K562 (cell line): ENCODE measurements at regions not wholly inside any gene's neighbourhood (a gene's known extent, or its start where the extent isn't known, plus 50 kb on each side); places are given as distances from the start of the nearest gene placed in this dataset.

ENCODE experiments used
- ATF3 ChIP-seq, 2 experiments: fragments of 450-650 bp in 1 of 2; sonication (generic) in 1 of 2; formaldehyde crosslinking in 1 of 2; IDR thresholded peaks in 1 of 2; conservative IDR thresholded peaks in 1 of 2; 2 replicates each; pipeline versions ENCODE4 v1.6.1 to v1.8.1; 2016 to 2023; ENCODE audit warnings: mild to moderate bottlenecking in 2 of 2, moderate library complexity in 2 of 2, inconsistent platforms in 1 of 2, missing genetic modification reagents in 1 of 2
- CTCF ChIP-seq, 3 experiments: IDR thresholded peaks in 2 of 3; conservative IDR thresholded peaks in 1 of 3; 2 replicates each; pipeline ENCODE4 v1.5.1; 2011 to 2012; ENCODE audit warnings: low read length in 3 of 3, mild to moderate bottlenecking in 3 of 3, control low read depth in 2 of 3, improper control_type of control experiment in 1 of 3, inconsistent platforms in 1 of 3, low read depth in 1 of 3, mixed read lengths in 1 of 3, moderate library complexity in 1 of 3; ENCODE audit not compliant: insufficient read depth in 2 of 3
- FOXJ2 ChIP-seq: fragments of 200-800 bp; sonication (Bioruptor generic); IDR thresholded peaks from 2 replicates; pipeline ENCODE4 v1.6.1; 2016; ENCODE audit warnings: missing genetic modification characterization, missing compliant biosample characterization
- HIVEP1 ChIP-seq: fragments of 250-450 bp; sonication (Bioruptor Pico); IDR thresholded peaks from 2 replicates; pipeline ENCODE4 v1.4.0; 2020; ENCODE audit warnings: mild to moderate bottlenecking
- KLF6 ChIP-seq: fragments of 250-450 bp; sonication (Bioruptor Pico); IDR thresholded peaks from 2 replicates; pipeline ENCODE4 v1.4.0; 2020; ENCODE audit warnings: mild to moderate bottlenecking, moderate library complexity, borderline replicate concordance
- MCM2 ChIP-seq: fragments of 450-650 bp; IDR thresholded peaks from 2 replicates; pipeline ENCODE4 v1.6.1; 2017; ENCODE audit warnings: low read depth, mild to moderate bottlenecking
- NFYB ChIP-seq: IDR thresholded peaks from 2 replicates; pipeline ENCODE4 v1.6.1; 2011; ENCODE audit warnings: mild to moderate bottlenecking, moderate library complexity; ENCODE audit not compliant: insufficient read length; ENCODE audit errors: extremely low read depth
- NRF1 ChIP-seq, 2 experiments: fragments of 450-650 bp; IDR thresholded peaks in 1 of 2; conservative IDR thresholded peaks in 1 of 2; 2 replicates each; pipeline ENCODE4 v1.6.1; 2014; ENCODE audit warnings: mild to moderate bottlenecking in 2 of 2
- REST ChIP-seq, 2 experiments: fragments of 450-650 bp; formaldehyde crosslinking in 1 of 2; IDR thresholded peaks; 2 replicates each; pipeline versions ENCODE4 v1.4.0 to v1.6.1; 2014 to 2020; ENCODE audit warnings: mild to moderate bottlenecking in 2 of 2, borderline replicate concordance in 1 of 2, low read depth in 1 of 2
- TARDBP ChIP-seq: fragments of 450-650 bp; IDR thresholded peaks from 2 replicates; pipeline ENCODE4 v1.6.1; 2016
- TGIF2 ChIP-seq: sonication (generic); formaldehyde crosslinking; IDR thresholded peaks from 2 replicates; pipeline ENCODE4 v1.8.1; 2022; ENCODE audit warnings: mild to moderate bottlenecking, missing genetic modification reagents, moderate library complexity
- ZNF398 ChIP-seq: fragments of 250-450 bp; sonication (Bioruptor Pico); IDR thresholded peaks from 2 replicates; pipeline ENCODE4 v1.8.0; 2021; ENCODE audit warnings: moderate library complexity, mild to moderate bottlenecking, inconsistent platforms
- ZNF609 ChIP-seq: sonication (generic); formaldehyde crosslinking; IDR thresholded peaks from 2 replicates; pipeline ENCODE4 v1.8.1; 2023; ENCODE audit warnings: missing genetic modification reagents, mild to moderate bottlenecking, borderline replicate concordance

- TF ChIP-seq TGIF2 (no peak), ZNF609 (CRISPR knock-in tag) (no peak), KLF6 (CRISPR knock-in tag) (no peak), ATF3 (IDR thresholded peaks at IDR 0.05) (no peak), ATF3 (CRISPR knock-in tag; conservative IDR thresholded peaks at IDR 0.05) (no peak), NFYB (no peak), HIVEP1 (CRISPR knock-in tag) (no peak), ZNF398 (no peak), CTCF (IDR thresholded peaks at IDR 0.05 in 2 of 3, conservative IDR thresholded peaks at IDR 0.05 in 1 of 3; ENCODE audit: insufficient read depth in 2 of 3, low read depth in 1 of 3, low read length in 3 of 3) (no peak), TARDBP (no peak), NRF1 (conservative IDR thresholded peaks at IDR 0.05 in 1 of 2, IDR thresholded peaks at IDR 0.05 in 1 of 2) (no peak), MCM2 (no peak), REST (IDR thresholded peaks at IDR 0.05; ENCODE audit: borderline replicate concordance) (no peak), REST (CRISPR knock-in tag; IDR thresholded peaks at IDR 0.05; ENCODE audit: low read depth) (no peak), FOXJ2 (tag) (no peak)
Measured at GRCh38 chr5:89864941-89865340, 544.6 kb downstream of the CETN3 start.
